GM18907 (cell line): ENCODE measurements at regions not wholly inside any gene's neighbourhood (a gene's known extent, or its start where the extent isn't known, plus 50 kb on each side); places are given as distances from the start of the nearest gene placed in this dataset.

Source experiments
- ATAC-seq: cut with Tn5 transposase; IDR thresholded peaks from one replicate; pipeline ENCODE4 v1.9.1; 2021; ENCODE audit warnings: mild to moderate bottlenecking, moderate library complexity; ENCODE audit not compliant: unreplicated experiment

GRCh38 chr1:193799371-193799770, 613.0 kb upstream of the B3GALT2 start:
- ATAC-seq, result no peak

GRCh38 chr1:193794239-193794638, 607.8 kb upstream of the B3GALT2 start:
- no peak for ATAC-seq

GRCh38 chr1:193791746-193792145, 605.3 kb upstream of the B3GALT2 start:
- no peak for ATAC-seq

- ATAC-seq, result no peak
Measured at GRCh38 chr1:193787061-193787460, 600.6 kb upstream of the B3GALT2 start.

GRCh38 chr1:193785850-193786420, 599.5 kb upstream of the B3GALT2 start:
- ATAC-seq, result no peak

- ATAC-seq, result no peak
Measured at GRCh38 chr1:193774536-193775323, 588.3 kb upstream of the B3GALT2 start.

- no peak for ATAC-seq
Measured at GRCh38 chr1:193771596-193771995, 585.2 kb upstream of the B3GALT2 start.

- no peak for ATAC-seq
Measured at GRCh38 chr1:193769651-193770050, 583.2 kb upstream of the B3GALT2 start.

GRCh38 chr1:193767886-193768285, 581.5 kb upstream of the B3GALT2 start:
- ATAC-seq, result no peak

- no peak for ATAC-seq
Measured at GRCh38 chr1:193766329-193766728, 579.9 kb upstream of the B3GALT2 start.

- ATAC-seq, result no peak
Measured at GRCh38 chr1:193763266-193763665, 576.9 kb upstream of the B3GALT2 start.

GRCh38 chr1:193762236-193762635, 575.8 kb upstream of the B3GALT2 start:
- ATAC-seq, result no peak

- no peak for ATAC-seq
Measured at GRCh38 chr1:193755441-193755840, 569.0 kb upstream of the B3GALT2 start.

GRCh38 chr1:193754732-193755427, 568.5 kb upstream of the B3GALT2 start:
- no peak for ATAC-seq

GRCh38 chr1:193754151-193754550, 567.7 kb upstream of the B3GALT2 start:
- no peak for ATAC-seq

- no peak for ATAC-seq
Measured at GRCh38 chr1:193753038-193753756, 566.8 kb upstream of the B3GALT2 start.

GRCh38 chr1:193749868-193750267, 563.5 kb upstream of the B3GALT2 start:
- ATAC-seq, result no peak

- ATAC-seq, result no peak
Measured at GRCh38 chr1:193747579-193747978, 561.2 kb upstream of the B3GALT2 start.

- no peak for ATAC-seq
Measured at GRCh38 chr1:193741228-193741627, 554.8 kb upstream of the B3GALT2 start.

GRCh38 chr1:193740762-193741161, 554.3 kb upstream of the B3GALT2 start:
- ATAC-seq, result no peak

GRCh38 chr1:193736507-193736906, 550.1 kb upstream of the B3GALT2 start:
- ATAC-seq, result no peak
